Adrenal gland (tissue), 5 donors: ENCODE measurements at regions not wholly inside any gene's neighbourhood (a gene's known extent, or its start where the extent isn't known, plus 50 kb on each side); places are given as distances from the start of the nearest gene placed in this dataset.

Experiments used
- CTCF ChIP-seq, 6 experiments: fragments of 450-650 bp in 4 of 6; fragments of 200-600 bp in 2 of 6; sonication (generic) in 1 of 6; IDR thresholded peaks; 1 replicate in 5 of 6; 2 replicates in 1 of 6; pipeline versions ENCODE4 v1.5.1 to v1.8.0; 2016 to 2021; ENCODE audit warnings: antibody characterized with exemption in 6 of 6, mild to moderate bottlenecking in 2 of 6, moderate library complexity in 1 of 6
- POLR2A ChIP-seq, 2 donors: fragments of 450-650 bp; IDR thresholded peaks; one replicate each; pipeline ENCODE4 v1.6.1; 2017; ENCODE audit warnings: antibody characterized with exemption in 2 of 2, mild to moderate bottlenecking in 2 of 2, moderate library complexity in 1 of 2
- donor health status: DM: no; HTN: no; CAD: no.

GRCh38 chr4:163606896-163607691, 112.6 kb downstream of the TMA16 start:
- TF ChIP-seq CTCF (IDR thresholded peaks at IDR 0.05), result no peak
- TF ChIP-seq POLR2A (IDR thresholded peaks at IDR 0.05), result peak in 1 of 2 donors; percentile 5
